Suprapubic skin (tissue), 4 donors: ENCODE measurements at regions not wholly inside any gene's neighbourhood (a gene's known extent, or its start where the extent isn't known, plus 50 kb on each side); places are given as distances from the start of the nearest gene placed in this dataset.

Experiments used
- DNase-seq, 2 donors: peaks; one replicate each; pipeline ENCODE4 v3.0.0-alpha.2; 2019; ENCODE audit warnings: low spot score in 2 of 2
- H3K27ac ChIP-seq: fragments of 200-600 bp; sonication (generic); one replicate; pipeline ENCODE4 v1.5.1; 2019
- H3K27me3 ChIP-seq: fragments of 200-600 bp; sonication (generic); one replicate; pipeline ENCODE4 v1.5.1; 2019
- H3K36me3 ChIP-seq: fragments of 200-600 bp; sonication (generic); one replicate; pipeline ENCODE4 v1.5.1; 2019
- H3K4me1 ChIP-seq: fragments of 200-600 bp; sonication (generic); one replicate; pipeline ENCODE4 v1.5.1; 2019
- H3K4me3 ChIP-seq: fragments of 200-600 bp; sonication (generic); one replicate; pipeline ENCODE4 v1.5.1; 2019; ENCODE audit warnings: mild to moderate bottlenecking
- H3K9me3 ChIP-seq: fragments of 200-600 bp; sonication (generic); one replicate; pipeline ENCODE4 v1.5.1; 2019
- CTCF ChIP-seq, 2 donors: fragments of 200-600 bp in 1 of 2; fragments of 450-650 bp in 1 of 2; sonication (generic) in 1 of 2; IDR thresholded peaks; one replicate each; pipeline ENCODE4 v1.5.1; 2016 to 2019; ENCODE audit warnings: antibody characterized with exemption in 2 of 2, mild to moderate bottlenecking in 1 of 2, moderate library complexity in 1 of 2
- EP300 ChIP-seq: sonication (generic); formaldehyde crosslinking; IDR thresholded peaks from one replicate; pipeline ENCODE4 v1.6.1; 2017; ENCODE audit warnings: antibody characterized with exemption
- POLR2A ChIP-seq, 2 donors: fragments of 450-650 bp; IDR thresholded peaks; one replicate each; pipeline ENCODE4 v1.6.1; 2017; ENCODE audit warnings: antibody characterized with exemption in 2 of 2, mild to moderate bottlenecking in 2 of 2, moderate library complexity in 2 of 2
- POLR2AphosphoS5 ChIP-seq, 3 donors: sonication (generic); formaldehyde crosslinking; IDR thresholded peaks; one replicate each; pipeline ENCODE4 v1.6.1; 2017; ENCODE audit warnings: antibody characterized with exemption in 3 of 3
- WGBS: methylation state at CpG from one replicate; pipeline ENCODE4 v1.1.5; 2018; 5-methylcytosine and 5-hydroxymethylcytosine counted together

DNA sequence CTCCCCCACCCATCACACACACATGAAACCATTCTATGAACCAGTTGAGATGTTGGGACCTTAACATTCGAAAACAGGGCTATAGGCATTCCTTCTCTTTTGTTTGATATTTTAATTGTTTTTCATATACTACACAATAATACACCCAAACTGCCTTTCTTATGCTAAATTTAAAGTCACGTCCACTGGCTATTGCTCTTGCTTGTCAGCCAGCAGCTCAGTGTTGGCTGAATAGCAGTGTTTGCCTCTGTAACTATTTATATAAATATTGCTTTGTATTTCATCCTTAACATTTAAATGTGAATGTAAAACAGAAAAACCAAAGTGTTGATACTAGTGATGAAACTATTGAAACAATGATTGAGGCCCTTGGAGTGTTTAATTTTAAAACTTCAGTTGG is 234.4 kb upstream of the KCNK2 start:
- no peak for DNase-seq
- WGBS = 77% methylated on average over 2 of the region's 2 CpGs
- Histone ChIP-seq H3K27ac (no peak overlapping the region), H3K36me3 (no peaks in the 10 kb centered on the region), H3K4me3 (no peak overlapping the region), H3K4me1 (no peaks in the 10 kb centered on the region), H3K27me3 (no peaks in the 10 kb centered on the region), H3K9me3 (no peaks in the 10 kb centered on the region)
- TF ChIP-seq CTCF (IDR thresholded peaks at IDR 0.05) = no peak
- TF ChIP-seq EP300 = no peak
- TF ChIP-seq POLR2A (IDR thresholded peaks at IDR 0.05) = no peak
- TF ChIP-seq POLR2AphosphoS5 (IDR thresholded peaks at IDR 0.05) = no peak

DNA sequence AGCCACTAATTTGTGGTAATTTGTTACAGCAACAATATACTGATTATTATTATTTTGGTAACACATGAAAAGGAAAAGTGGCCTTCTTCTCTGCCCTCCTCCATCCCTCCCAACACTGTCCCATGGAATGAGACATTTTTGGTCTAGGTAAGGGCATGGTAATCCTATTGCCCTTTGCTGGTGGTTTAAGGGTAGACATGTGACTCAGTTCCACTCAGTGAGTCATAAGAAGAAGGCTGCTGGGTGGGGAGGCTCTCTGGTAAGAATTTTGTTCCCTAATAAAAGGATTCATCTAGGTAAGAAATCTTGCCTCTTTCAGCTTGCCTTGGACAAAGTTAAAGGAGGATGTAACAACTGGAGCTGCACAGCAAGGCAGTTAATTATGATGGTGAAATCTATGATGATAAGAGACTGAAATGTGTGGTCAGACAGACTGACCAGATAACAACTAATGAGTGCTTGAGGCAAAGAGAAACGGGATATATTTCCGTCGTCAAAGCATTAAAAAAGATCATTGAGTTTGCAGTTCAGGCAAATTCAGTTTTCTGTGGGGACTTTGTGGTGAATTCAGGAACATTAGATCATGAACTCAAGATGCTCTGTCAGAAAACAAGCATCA is 232.0 kb upstream of the KCNK2 start:
- Histone ChIP-seq H3K27ac (no peak overlapping the region), H3K4me1 (no peaks in the 10 kb centered on the region), H3K27me3 (no peaks in the 10 kb centered on the region), H3K9me3 (no peaks in the 10 kb centered on the region), H3K36me3 (no peaks in the 10 kb centered on the region), H3K4me3 (no peak overlapping the region)
- 84% methylated on average over 3 of the region's 3 CpGs for WGBS
- DNase-seq = no peak
- no peak for TF ChIP-seq POLR2A (IDR thresholded peaks at IDR 0.05)
- no peak for TF ChIP-seq CTCF (IDR thresholded peaks at IDR 0.05)
- no peak for TF ChIP-seq POLR2AphosphoS5 (IDR thresholded peaks at IDR 0.05)
- TF ChIP-seq EP300 = no peak

- Histone ChIP-seq H3K36me3 (no peaks in the 10 kb centered on the region), H3K4me1 (no peaks in the 10 kb centered on the region), H3K9me3 (no peaks in the 10 kb centered on the region), H3K4me3 (no peak overlapping the region), H3K27ac (no peak overlapping the region), H3K27me3 (no peaks in the 10 kb centered on the region)
- WGBS = 81% methylated on average over 4 of the region's 4 CpGs
- TF ChIP-seq POLR2AphosphoS5 (IDR thresholded peaks at IDR 0.05) (no peak), POLR2A (IDR thresholded peaks at IDR 0.05) (no peak), EP300 (no peak), CTCF (IDR thresholded peaks at IDR 0.05) (no peak)
- DNase-seq = no peak
These were observed 229.2 kb upstream of the KCNK2 start for GRCh38 chr1:214853340-214853739.

DNA sequence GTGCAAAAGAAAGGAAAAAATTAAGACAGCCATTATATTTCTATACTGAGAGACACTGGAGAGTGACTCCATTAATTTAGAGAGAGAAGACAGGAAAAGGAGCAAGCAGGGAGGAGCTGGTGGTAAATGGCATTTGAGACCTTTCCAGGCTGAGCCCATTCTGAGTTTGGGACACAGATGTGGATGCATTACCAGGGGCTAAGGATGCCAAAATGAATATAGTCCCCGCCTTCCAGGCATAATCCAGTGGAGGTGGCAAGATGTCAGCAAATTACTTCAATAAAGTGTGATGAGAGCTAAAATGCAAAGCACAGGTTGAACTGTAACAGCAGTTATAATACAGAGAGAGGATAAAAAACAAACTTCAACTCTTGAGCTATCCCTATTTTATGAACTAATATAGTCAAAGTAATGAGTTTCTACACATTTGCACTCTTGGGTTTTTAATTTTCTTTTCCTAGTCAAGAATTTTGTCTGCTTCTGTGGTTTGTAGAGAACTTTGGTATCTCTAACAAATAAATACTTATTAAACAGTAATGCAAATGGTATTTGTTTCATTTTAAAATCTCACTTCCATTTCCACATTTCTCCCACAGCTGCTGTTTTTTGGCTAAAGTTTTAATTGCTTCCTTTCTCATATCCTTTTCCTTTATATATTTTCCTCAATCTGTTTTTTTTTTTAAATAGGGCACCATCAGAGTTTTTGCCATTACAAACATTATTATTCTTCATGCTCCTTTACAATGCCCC is 228.2 kb upstream of the KCNK2 start:
- no peaks in the 10 kb centered on the region for H3K4me1 ChIP-seq
- no peak for TF ChIP-seq POLR2AphosphoS5 (IDR thresholded peaks at IDR 0.05)
- TF ChIP-seq EP300 = no peak
- no peak overlapping the region for H3K4me3 ChIP-seq
- no peaks in the 10 kb centered on the region for H3K27me3 ChIP-seq
- H3K27ac ChIP-seq = no peak overlapping the region
- no peak for DNase-seq
- 77% methylated on average over 1 of the region's 1 CpG for WGBS
- H3K36me3 ChIP-seq = no peaks in the 10 kb centered on the region
- no peaks in the 10 kb centered on the region for H3K9me3 ChIP-seq

DNA sequence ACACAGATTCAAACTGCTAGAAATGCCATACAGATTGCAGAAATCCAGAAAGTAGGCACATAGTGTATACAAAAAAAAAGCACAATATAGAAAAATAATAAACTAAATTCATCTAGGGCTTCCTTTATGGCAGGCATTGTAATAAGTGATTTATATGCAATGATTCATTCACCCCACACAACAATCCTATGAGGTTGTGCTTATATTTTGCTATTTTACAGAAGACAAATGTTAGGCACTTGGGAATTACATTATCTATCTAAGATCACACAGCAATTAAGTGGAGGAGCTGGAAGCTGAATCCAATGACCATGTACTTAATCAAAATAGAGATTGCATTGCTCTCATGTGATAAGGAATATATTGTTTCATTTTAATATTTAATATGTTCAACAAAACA is 225.7 kb upstream of the KCNK2 start:
- Histone ChIP-seq H3K27ac (no peak overlapping the region), H3K9me3 (no peaks in the 10 kb centered on the region), H3K27me3 (no peaks in the 10 kb centered on the region), H3K4me3 (no peak overlapping the region), H3K36me3 (no peaks in the 10 kb centered on the region), H3K4me1 (no peaks in the 10 kb centered on the region)
- DNase-seq = no peak
- TF ChIP-seq CTCF (IDR thresholded peaks at IDR 0.05) (no peak), POLR2AphosphoS5 (IDR thresholded peaks at IDR 0.05) (no peak), POLR2A (IDR thresholded peaks at IDR 0.05) (no peak), EP300 (no peak)
